Upper lobe of right lung (tissue), 1 donor: ENCODE measurements at regions not wholly inside any gene's neighbourhood (a gene's known extent, or its start where the extent isn't known, plus 50 kb on each side); places are given as distances from the start of the nearest gene placed in this dataset.

Experiments
- ATAC-seq: fragments of 200-7000 bp; cut with Tn5 transposase; one replicate; pipeline ENCODE4 v1.9.1; 2020; ENCODE audit warnings: mild to moderate bottlenecking, moderate library complexity
- DNase-seq: peaks from one replicate; pipeline ENCODE4 v3.0.0-alpha.2; 2020
- H3K27ac ChIP-seq: fragments of 200-600 bp; one replicate; pipeline ENCODE4 v1.8.0; 2022
- H3K27me3 ChIP-seq: fragments of 200-600 bp; one replicate; pipeline ENCODE4 v1.8.0; 2022; ENCODE audit warnings: mild to moderate bottlenecking
- H3K36me3 ChIP-seq: fragments of 200-600 bp; one replicate; pipeline ENCODE4 v1.8.0; 2022
- H3K4me1 ChIP-seq: fragments of 200-600 bp; one replicate; pipeline ENCODE4 v1.8.0; 2022
- H3K4me3 ChIP-seq: fragments of 200-600 bp; one replicate; pipeline ENCODE4 v1.8.0; 2022; ENCODE audit warnings: mild to moderate bottlenecking
- H3K9me3 ChIP-seq: fragments of 200-600 bp; one replicate; pipeline ENCODE4 v1.8.0; 2022
- CTCF ChIP-seq: fragments of 200-600 bp; IDR thresholded peaks from one replicate; pipeline ENCODE4 v1.8.0; 2022; ENCODE audit warnings: antibody characterized with exemption
- intact Hi-C: fragments of 100-400 bp; cut with DNase I; formaldehyde crosslinking; loops from one replicate; pipeline ENCODE4 v1.11.0; 2022
- donor health status: DM: no; HTN: yes; CAD: no; lungs with severe emphysema.

- intact Hi-C loops = no loop called here
These were observed 477.6 kb downstream of the ZNF385D start for GRCh38 chr3:21273259-21274025.

GRCh38 chr3:21271606-21272016, 479.4 kb downstream of the ZNF385D start:
- Histone ChIP-seq H3K4me1 (no peaks in the 10 kb centered on the region), H3K4me3 (no peak overlapping the region), H3K9me3 (no peaks in the 10 kb centered on the region), H3K36me3 (no peaks in the 10 kb centered on the region), H3K27ac (no peak overlapping the region), H3K27me3 (no peaks in the 10 kb centered on the region)
- intact Hi-C loops = no loop called here
- ATAC-seq = peak; percentile 45
- no peak for DNase-seq
- no peak for TF ChIP-seq CTCF

More at GRCh38 chr3:21273259-21274025, 477.6 kb downstream of the ZNF385D start:
- DNase-seq (no peak), ATAC-seq (peak; percentile 36)
- no peak overlapping the region for H3K4me3 ChIP-seq
- no peak for TF ChIP-seq CTCF
- H3K27me3 ChIP-seq = no peaks in the 10 kb centered on the region
- no peaks in the 10 kb centered on the region for H3K36me3 ChIP-seq
- no peak overlapping the region for H3K27ac ChIP-seq
- H3K9me3 ChIP-seq = no peaks in the 10 kb centered on the region
- H3K4me1 ChIP-seq = no peaks in the 10 kb centered on the region

- ATAC-seq = no peak
- H3K4me3 ChIP-seq = no peak overlapping the region
- TF ChIP-seq CTCF = no peak
- H3K36me3 ChIP-seq = no peaks in the 10 kb centered on the region
- DNase-seq = no peak
- no peaks in the 10 kb centered on the region for H3K9me3 ChIP-seq
- no peak overlapping the region for H3K27ac ChIP-seq
- H3K27me3 ChIP-seq = no peaks in the 10 kb centered on the region
- no peaks in the 10 kb centered on the region for H3K4me1 ChIP-seq
- intact Hi-C loops = no loop called here
These were observed 481.1 kb downstream of the ZNF385D start for GRCh38 chr3:21269882-21270281.

- Histone ChIP-seq H3K4me1 (no peaks in the 10 kb centered on the region), H3K36me3 (no peaks in the 10 kb centered on the region), H3K9me3 (no peaks in the 10 kb centered on the region), H3K4me3 (no peak overlapping the region), H3K27me3 (no peaks in the 10 kb centered on the region), H3K27ac (no peak overlapping the region)
- TF ChIP-seq CTCF = no peak
- DNase-seq = no peak
- ATAC-seq = no peak
- intact Hi-C loops = no loop called here
These were observed 490.5 kb downstream of the ZNF385D start for GRCh38 chr3:21260507-21260906.

GRCh38 chr3:21259896-21260295, 491.1 kb downstream of the ZNF385D start:
- Histone ChIP-seq H3K27me3 (no peaks in the 10 kb centered on the region), H3K4me3 (no peak overlapping the region), H3K36me3 (no peaks in the 10 kb centered on the region), H3K27ac (no peak overlapping the region), H3K4me1 (no peaks in the 10 kb centered on the region), H3K9me3 (no peaks in the 10 kb centered on the region)
- DNase-seq (no peak), ATAC-seq (no peak)
- intact Hi-C loops = no loop called here
- no peak for TF ChIP-seq CTCF

GRCh38 chr3:21256932-21257331, 494.1 kb downstream of the ZNF385D start:
- Histone ChIP-seq H3K27me3 (no peaks in the 10 kb centered on the region), H3K4me1 (no peaks in the 10 kb centered on the region), H3K36me3 (no peaks in the 10 kb centered on the region), H3K9me3 (no peaks in the 10 kb centered on the region), H3K27ac (no peak overlapping the region), H3K4me3 (no peak overlapping the region)
- ATAC-seq (no peak), DNase-seq (no peak)
- no peak for TF ChIP-seq CTCF
- intact Hi-C loops = no loop called here
